Right lobe of liver (tissue), 6 donors: ENCODE measurements at regions not wholly inside any gene's neighbourhood (a gene's known extent, or its start where the extent isn't known, plus 50 kb on each side); places are given as distances from the start of the nearest gene placed in this dataset.

Source experiments
- ATAC-seq, 4 donors: fragments of 200-7000 bp; cut with Tn5 transposase; one replicate each; pipeline ENCODE4 v1.9.1; 2020; ENCODE audit warnings: mild to moderate bottlenecking in 4 of 4, moderate library complexity in 4 of 4
- DNase-seq, 3 donors: peaks; one replicate each; pipeline ENCODE4 v3.0.0-alpha.2; 2020
- H3K27ac ChIP-seq, 3 donors: fragments of 200-600 bp; one replicate each; pipeline ENCODE4 v1.8.0; 2022
- H3K27me3 ChIP-seq, 2 donors: fragments of 200-600 bp; one replicate each; pipeline ENCODE4 v1.8.0; 2022
- H3K36me3 ChIP-seq, 4 donors: fragments of 200-600 bp; sonication (generic) in 1 of 4; one replicate each; pipeline versions ENCODE4 v1.5.1 to v1.8.0; 2017 to 2022; ENCODE audit warnings: control low read depth in 1 of 4
- H3K4me1 ChIP-seq, 4 donors: fragments of 200-600 bp; sonication (generic) in 1 of 4; one replicate each; pipeline versions ENCODE4 v1.5.1 to v1.8.0; 2017 to 2022; ENCODE audit warnings: control low read depth in 1 of 4
- H3K4me3 ChIP-seq, 3 donors: fragments of 200-600 bp; one replicate each; pipeline ENCODE4 v1.8.0; 2022
- H3K9me3 ChIP-seq, 4 donors: fragments of 200-600 bp; sonication (generic) in 1 of 4; one replicate each; pipeline versions ENCODE4 v1.5.1 to v1.8.0; 2017 to 2022; ENCODE audit warnings: control low read depth in 1 of 4
- POLR2A ChIP-seq: fragments of 450-650 bp; IDR thresholded peaks from one replicate; pipeline ENCODE4 v1.6.1; 2017; ENCODE audit warnings: antibody characterized with exemption, mild to moderate bottlenecking
- WGBS: methylation state at CpG from one replicate; pipeline ENCODE4 v1.1.6; 2018; ENCODE audit warnings: low coverage, low lambda C conversion rate; ENCODE audit not compliant: insufficient coverage; ENCODE audit errors: missing lambda C conversion rate; 5-methylcytosine and 5-hydroxymethylcytosine counted together
- intact Hi-C, 2 donors: fragments of 100-400 bp; cut with DNase I; formaldehyde crosslinking; loops; one replicate each; pipeline versions ENCODE4 v1.11.2 to v1.14.1; 2022
- TF ChIP-seq, protein P1 (sequence below), 4 donors: fragments of 200-600 bp in 3 of 4; fragments of 450-650 bp in 1 of 4; IDR thresholded peaks; one replicate each; pipeline versions ENCODE4 v1.5.1 to v1.8.0; 2016 to 2022; ENCODE audit warnings: antibody characterized with exemption in 4 of 4, mild to moderate bottlenecking in 2 of 4
- donor health status: DM: no; HTN: yes; CAD: no.
- donor health status: DM: no; HTN: no; CAD: no.
- donor health status: DM: no; HTN: no; CAD: no.
- donor health status: DM: no; HTN: yes; CAD: no.
- donor health status: DM: no; HTN: yes; CAD: no.

DNA sequence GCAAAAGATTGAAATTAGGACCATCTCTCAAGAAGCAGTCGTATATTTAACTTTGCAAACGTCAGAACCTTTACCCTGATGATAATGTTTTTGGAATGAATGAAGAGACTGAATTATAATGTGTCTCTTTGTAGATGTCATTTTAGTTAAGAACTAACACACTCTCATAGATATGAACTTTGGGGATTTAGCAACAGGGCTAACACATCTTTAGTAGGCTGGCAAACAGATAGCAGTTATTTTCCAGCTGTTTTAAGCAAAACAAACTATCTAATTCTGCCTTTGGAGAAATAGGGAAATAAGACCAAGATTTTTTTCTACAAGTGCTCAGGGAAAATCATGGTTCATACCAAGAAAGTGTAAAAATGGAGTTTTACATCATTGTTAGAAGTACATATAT is 469.7 kb downstream of the SPATA31D1 start:
- H3K27me3 ChIP-seq, result no peaks in the 10 kb centered on the region
- peaks cover 0 to 15% (median 4%) of the 10 kb centered on the region in 4 donors for H3K4me1 ChIP-seq
- no peak for ATAC-seq
- H3K9me3 ChIP-seq, result no peaks in the 10 kb centered on the region
- 79% methylated on average over 2 of the region's 2 CpGs for WGBS
- TF ChIP-seq POLR2A, result no peak
- TF ChIP-seq, protein P1, sequence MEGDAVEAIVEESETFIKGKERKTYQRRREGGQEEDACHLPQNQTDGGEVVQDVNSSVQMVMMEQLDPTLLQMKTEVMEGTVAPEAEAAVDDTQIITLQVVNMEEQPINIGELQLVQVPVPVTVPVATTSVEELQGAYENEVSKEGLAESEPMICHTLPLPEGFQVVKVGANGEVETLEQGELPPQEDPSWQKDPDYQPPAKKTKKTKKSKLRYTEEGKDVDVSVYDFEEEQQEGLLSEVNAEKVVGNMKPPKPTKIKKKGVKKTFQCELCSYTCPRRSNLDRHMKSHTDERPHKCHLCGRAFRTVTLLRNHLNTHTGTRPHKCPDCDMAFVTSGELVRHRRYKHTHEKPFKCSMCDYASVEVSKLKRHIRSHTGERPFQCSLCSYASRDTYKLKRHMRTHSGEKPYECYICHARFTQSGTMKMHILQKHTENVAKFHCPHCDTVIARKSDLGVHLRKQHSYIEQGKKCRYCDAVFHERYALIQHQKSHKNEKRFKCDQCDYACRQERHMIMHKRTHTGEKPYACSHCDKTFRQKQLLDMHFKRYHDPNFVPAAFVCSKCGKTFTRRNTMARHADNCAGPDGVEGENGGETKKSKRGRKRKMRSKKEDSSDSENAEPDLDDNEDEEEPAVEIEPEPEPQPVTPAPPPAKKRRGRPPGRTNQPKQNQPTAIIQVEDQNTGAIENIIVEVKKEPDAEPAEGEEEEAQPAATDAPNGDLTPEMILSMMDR (IDR thresholded peaks at IDR 0.05), result no peak
- no peak for DNase-seq
- no peak overlapping the region for H3K27ac ChIP-seq
- H3K4me3 ChIP-seq, result no peak overlapping the region
- no peaks in the 10 kb centered on the region for H3K36me3 ChIP-seq
- intact Hi-C loops, result no loop called here

DNA sequence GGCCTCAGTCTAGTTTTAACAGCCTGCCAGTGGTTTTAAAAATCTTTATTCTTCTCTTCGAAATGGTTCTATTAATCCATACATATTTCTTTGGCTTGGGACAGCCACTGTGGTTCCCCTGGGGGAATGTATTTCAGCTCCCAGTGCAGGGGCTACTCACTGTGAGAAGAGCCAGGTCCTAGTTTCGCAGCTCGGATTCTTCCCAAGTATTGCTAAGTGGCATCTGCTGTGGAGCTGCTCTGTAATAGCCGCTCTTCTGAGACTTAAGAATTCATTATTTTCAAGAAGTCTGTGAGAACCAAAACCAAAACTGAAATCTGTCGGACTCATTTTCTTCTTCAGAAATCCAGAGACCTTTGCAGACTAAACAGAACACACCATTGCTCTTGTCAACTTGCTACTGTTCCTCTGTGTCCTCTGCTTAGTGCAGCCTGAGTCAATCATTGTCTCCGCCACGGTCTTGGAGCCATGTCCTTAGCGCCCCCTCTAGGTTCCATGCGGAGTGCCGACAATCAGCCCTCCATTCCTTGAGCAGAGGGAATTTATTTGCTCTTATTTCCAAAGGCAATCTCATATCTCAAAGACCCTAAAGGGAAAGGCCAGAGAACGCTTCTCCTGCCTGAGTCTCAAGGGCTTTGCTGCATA is 478.2 kb downstream of the SPATA31D1 start:
- DNase-seq, result no peak
- Histone ChIP-seq H3K27ac (no peak overlapping the region), H3K27me3 (no peaks in the 10 kb centered on the region), H3K36me3 (no peaks in the 10 kb centered on the region), H3K4me1 (no peaks in the 10 kb centered on the region), H3K4me3 (no peak overlapping the region), H3K9me3 (no peaks in the 10 kb centered on the region)
- 84% methylated on average over 11 of the region's 11 CpGs for WGBS
- TF ChIP-seq, protein P1 (IDR thresholded peaks at IDR 0.05), result peak; percentile 16 to 50 (median 30)
- TF ChIP-seq POLR2A, result no peak
- ATAC-seq, result peak; percentile 50 to 86 (median 70)
- intact Hi-C loops, result no loop called here

DNA sequence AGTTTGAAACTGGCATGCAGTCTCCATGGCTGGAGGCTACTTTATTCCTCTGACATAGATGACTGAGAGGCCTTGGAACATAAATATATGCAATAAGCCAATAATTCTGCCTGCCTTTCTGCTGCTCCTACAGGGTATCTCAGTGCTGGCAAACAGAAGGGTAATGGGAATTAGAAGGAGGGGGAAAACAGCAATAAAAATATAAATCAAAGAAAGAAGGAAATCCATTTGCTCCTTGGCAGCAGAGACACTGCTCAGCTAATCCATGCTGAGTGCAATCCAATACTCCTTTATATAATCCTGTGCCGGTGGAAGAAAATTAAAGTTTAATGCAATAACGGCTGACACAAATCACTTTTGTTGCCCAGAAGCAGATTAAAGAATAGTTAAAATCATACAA is 478.9 kb downstream of the SPATA31D1 start:
- Histone ChIP-seq H3K27ac (no peak overlapping the region), H3K36me3 (no peaks in the 10 kb centered on the region), H3K9me3 (no peaks in the 10 kb centered on the region), H3K27me3 (no peaks in the 10 kb centered on the region), H3K4me3 (no peak overlapping the region), H3K4me1 (no peaks in the 10 kb centered on the region)
- no peak for TF ChIP-seq POLR2A
- TF ChIP-seq, protein P1 (IDR thresholded peaks at IDR 0.05), result no peak
- intact Hi-C loops, result no loop called here
- WGBS, result 73% methylated on average over 2 of the region's 2 CpGs
- DNase-seq, result no peak
- no peak for ATAC-seq

DNA sequence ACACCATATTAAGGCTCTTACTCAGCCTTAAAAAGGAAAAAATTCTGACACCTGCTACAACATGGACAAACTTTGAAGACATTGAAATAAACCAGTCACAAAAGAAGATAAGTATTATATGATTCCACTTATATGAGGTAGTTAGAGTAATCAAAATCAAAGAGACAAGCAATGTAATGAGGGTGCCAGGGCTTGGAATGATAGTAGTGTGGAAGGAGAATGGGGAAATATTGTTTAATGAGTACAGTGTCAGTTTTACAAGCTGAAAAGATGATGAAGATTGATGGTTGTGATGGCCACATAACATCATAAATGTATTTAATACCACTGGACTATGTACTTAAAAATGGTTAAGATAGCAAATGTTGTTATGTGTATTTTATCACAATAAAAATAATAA is 485.7 kb downstream of the SPATA31D1 start:
- H3K4me3 ChIP-seq, result no peak overlapping the region
- no peak for TF ChIP-seq POLR2A
- TF ChIP-seq, protein P1 (IDR thresholded peaks at IDR 0.05), result no peak
- intact Hi-C loops, result no loop called here
- no peaks in the 10 kb centered on the region for H3K9me3 ChIP-seq
- DNase-seq (no peak), ATAC-seq (no peak)
- H3K27ac ChIP-seq, result no peak overlapping the region
- no peaks in the 10 kb centered on the region for H3K27me3 ChIP-seq
- no peaks in the 10 kb centered on the region for H3K36me3 ChIP-seq
- H3K4me1 ChIP-seq, result no peaks in the 10 kb centered on the region
